Activated CD4-positive, CD25-positive, alpha-beta regulatory T cell treated with anti-CD3 and anti-CD28 coated beads, Interleukin-2, amount 50 U/mL, for 16 hours (primary cell): ENCODE measurements at regions not wholly inside any gene's neighbourhood (a gene's known extent, or its start where the extent isn't known, plus 50 kb on each side); places are given as distances from the start of the nearest gene placed in this dataset.

Experiments used
- DNase-seq: peaks from one replicate; pipeline ENCODE4 v3.0.0-alpha.2; 2020; ENCODE audit warnings: low read depth, low spot score

- no peak for DNase-seq
Measured at GRCh38 chr5:164346785-164347630, 841.6 kb downstream of the MAT2B start.

GRCh38 chr5:164350236-164350635 lies 844.8 kb downstream of the MAT2B start:
- no peak for DNase-seq

- no peak for DNase-seq
Measured at GRCh38 chr5:164351245-164351834, 845.9 kb downstream of the MAT2B start.

GRCh38 chr5:164352695-164353094 lies 847.3 kb downstream of the MAT2B start:
- DNase-seq: no peak

- no peak for DNase-seq
Measured at GRCh38 chr5:164353155-164353554, 847.7 kb downstream of the MAT2B start.

GRCh38 chr5:164354139-164354751 lies 848.8 kb downstream of the MAT2B start:
- no peak for DNase-seq

- DNase-seq: no peak
Measured at GRCh38 chr5:164355267-164355830, 849.9 kb downstream of the MAT2B start.

- DNase-seq: no peak
Measured at GRCh38 chr5:164356790-164357189, 851.4 kb downstream of the MAT2B start.

- no peak for DNase-seq
Measured at GRCh38 chr5:164357395-164358033, 852.1 kb downstream of the MAT2B start.

GRCh38 chr5:164358531-164359259 lies 853.3 kb downstream of the MAT2B start:
- no peak for DNase-seq

- no peak for DNase-seq
Measured at GRCh38 chr5:164359260-164360255, 854.1 kb downstream of the MAT2B start.

GRCh38 chr5:164360589-164360988 lies 855.2 kb downstream of the MAT2B start:
- DNase-seq: no peak

GRCh38 chr5:164361986-164362385 lies 856.6 kb downstream of the MAT2B start:
- DNase-seq: no peak

- DNase-seq: no peak
Measured at GRCh38 chr5:164362835-164363234, 857.4 kb downstream of the MAT2B start.

- no peak for DNase-seq
Measured at GRCh38 chr5:164364237-164365208, 859.1 kb downstream of the MAT2B start.

- DNase-seq: no peak
Measured at GRCh38 chr5:164370841-164371240, 865.4 kb downstream of the MAT2B start.

- DNase-seq: no peak
Measured at GRCh38 chr5:164372892-164373291, 867.5 kb downstream of the MAT2B start.

GRCh38 chr5:164373876-164374275 lies 868.5 kb downstream of the MAT2B start:
- no peak for DNase-seq

- DNase-seq: no peak
Measured at GRCh38 chr5:164375051-164375450, 869.6 kb downstream of the MAT2B start.
